ENCODE measurements at regions not wholly inside any gene's neighbourhood (a gene's known extent, or its start where the extent isn't known, plus 50 kb on each side); places are given as distances from the start of the nearest gene placed in this dataset.

DNA sequence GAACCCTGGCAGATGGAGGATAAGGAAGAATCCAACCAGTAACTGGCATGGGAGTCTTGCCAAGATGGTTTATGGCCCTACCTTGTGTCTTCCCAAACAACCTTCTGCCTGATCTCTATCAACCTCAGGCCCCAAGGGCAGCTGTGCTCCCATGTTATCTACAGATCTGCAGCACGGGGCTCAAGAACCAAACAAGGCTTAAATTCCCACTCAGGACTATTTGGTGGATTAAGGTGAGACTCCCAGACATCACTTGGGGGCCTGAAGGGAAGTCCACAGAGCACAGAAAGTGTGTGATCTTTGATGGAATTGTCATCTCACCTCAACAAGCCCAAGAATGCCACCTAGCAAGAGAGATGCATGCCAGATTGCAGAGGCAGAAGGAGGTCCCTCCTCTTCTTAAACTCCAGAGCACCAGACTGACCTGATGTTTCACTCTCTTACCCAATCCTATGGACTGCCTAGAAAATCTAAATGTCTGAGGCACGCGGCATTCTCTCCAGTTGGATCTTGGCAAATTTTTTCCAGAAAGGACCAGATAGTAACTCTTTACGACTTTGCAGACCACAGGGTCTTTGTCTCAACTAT, 759.5 kb upstream of the TBX3 start:
- ATAC-seq (no peak), FAIRE-seq (no peak), DNase-seq (ENCODE audit: extremely low read depth in 1 of 4, low spot score in 3 of 4) (no peak)
- Histone ChIP-seq H3K9ac (ENCODE audit: insufficient read depth in 1 of 2, low read depth in 2 of 2, low read length in 2 of 2) (no peak overlapping the region), H3K4me3 (no peak overlapping the region), H3K9me3 (replicated peaks; ENCODE audit: control insufficient read depth, insufficient read depth, low read depth, low read length) (no peaks in the 10 kb centered on the region), H3K36me3 (ENCODE audit: control insufficient read depth, insufficient read depth, low read length) (no peaks in the 10 kb centered on the region), H3K4me1 (replicated peaks in 1 of 2; ENCODE audit: control insufficient read depth in 2 of 2, insufficient read depth in 2 of 2, low read length in 2 of 2) (no peaks in the 10 kb centered on the region), H4K20me1 (replicated peaks; ENCODE audit: control insufficient read depth, insufficient read depth, low read length) (no peaks in the 10 kb centered on the region; the same call in 1 of the 2 replicates), H3K27ac (ENCODE audit: extremely low read depth, low read depth, low read length) (no peak overlapping the region), H3K27me3 (ENCODE audit: control insufficient read depth in 2 of 2, insufficient read depth in 2 of 2, low read length in 2 of 2) (no peaks in the 10 kb centered on the region; a peak in 1 of 5 replicates), H3K4me2 (ENCODE audit: insufficient read depth, low read length) (no peak overlapping the region), H3K9me1 (ENCODE audit: control insufficient read depth, insufficient read depth, low read length) (no peaks in the 10 kb centered on the region), H3K79me2 (ENCODE audit: control insufficient read depth, insufficient read depth, low read length) (no peaks in the 10 kb centered on the region), H2AFZ (ENCODE audit: low read depth, low read length) (no peak overlapping the region)
- ChIA-PET CTCF (ENCODE audit: low intra/inter-chr PET ratio) (no interaction called here), POLR2A (interaction anchor here (0.6 kb wide), 1 partner anchor 11 kb away, joined by 3 read pairs; no protein-coding TSS in a partner anchor)
- intact Hi-C loops (cut with micrococcal nuclease) = no loop called here
- no TSS peak for BruUV-seq (replicated peaks)
- in situ Hi-C loops (cut with MboI) = no loop called here
- TF ChIP-seq ZFP36 (IDR thresholded peaks at IDR 0.05; ENCODE audit: low read depth, low read length, partially characterized antibody) (no peak), ZNF431 (CRISPR knock-in tag; IDR thresholded peaks at IDR 0.05) (no peak), HMG20A (CRISPR knock-in tag; conservative IDR thresholded peaks at IDR 0.05) (no peak), TCFL5 (CRISPR knock-in tag; conservative IDR thresholded peaks at IDR 0.05) (no peak), XRCC4 (IDR thresholded peaks at IDR 0.05; ENCODE audit: extremely low read depth, insufficient read depth, insufficient read length) (no peak), GABPB1 (CRISPR knock-in tag; IDR thresholded peaks at IDR 0.05) (no peak), POLR3G (IDR thresholded peaks at IDR 0.05; ENCODE audit: extremely low read depth, insufficient read length, insufficient replicate concordance) (no peak), GABPA (tag; conservative IDR thresholded peaks at IDR 0.05; ENCODE audit: low read depth) (no peak), ZNF175 (CRISPR knock-in tag; IDR thresholded peaks at IDR 0.05; ENCODE audit: low read depth) (no peak), NFIX (CRISPR knock-in tag; IDR thresholded peaks at IDR 0.05; ENCODE audit: low read depth) (no peak), CCAR2 (IDR thresholded peaks at IDR 0.05; ENCODE audit: low read depth, low read length) (no peak)
- TF ChIP-seq, protein P1, sequence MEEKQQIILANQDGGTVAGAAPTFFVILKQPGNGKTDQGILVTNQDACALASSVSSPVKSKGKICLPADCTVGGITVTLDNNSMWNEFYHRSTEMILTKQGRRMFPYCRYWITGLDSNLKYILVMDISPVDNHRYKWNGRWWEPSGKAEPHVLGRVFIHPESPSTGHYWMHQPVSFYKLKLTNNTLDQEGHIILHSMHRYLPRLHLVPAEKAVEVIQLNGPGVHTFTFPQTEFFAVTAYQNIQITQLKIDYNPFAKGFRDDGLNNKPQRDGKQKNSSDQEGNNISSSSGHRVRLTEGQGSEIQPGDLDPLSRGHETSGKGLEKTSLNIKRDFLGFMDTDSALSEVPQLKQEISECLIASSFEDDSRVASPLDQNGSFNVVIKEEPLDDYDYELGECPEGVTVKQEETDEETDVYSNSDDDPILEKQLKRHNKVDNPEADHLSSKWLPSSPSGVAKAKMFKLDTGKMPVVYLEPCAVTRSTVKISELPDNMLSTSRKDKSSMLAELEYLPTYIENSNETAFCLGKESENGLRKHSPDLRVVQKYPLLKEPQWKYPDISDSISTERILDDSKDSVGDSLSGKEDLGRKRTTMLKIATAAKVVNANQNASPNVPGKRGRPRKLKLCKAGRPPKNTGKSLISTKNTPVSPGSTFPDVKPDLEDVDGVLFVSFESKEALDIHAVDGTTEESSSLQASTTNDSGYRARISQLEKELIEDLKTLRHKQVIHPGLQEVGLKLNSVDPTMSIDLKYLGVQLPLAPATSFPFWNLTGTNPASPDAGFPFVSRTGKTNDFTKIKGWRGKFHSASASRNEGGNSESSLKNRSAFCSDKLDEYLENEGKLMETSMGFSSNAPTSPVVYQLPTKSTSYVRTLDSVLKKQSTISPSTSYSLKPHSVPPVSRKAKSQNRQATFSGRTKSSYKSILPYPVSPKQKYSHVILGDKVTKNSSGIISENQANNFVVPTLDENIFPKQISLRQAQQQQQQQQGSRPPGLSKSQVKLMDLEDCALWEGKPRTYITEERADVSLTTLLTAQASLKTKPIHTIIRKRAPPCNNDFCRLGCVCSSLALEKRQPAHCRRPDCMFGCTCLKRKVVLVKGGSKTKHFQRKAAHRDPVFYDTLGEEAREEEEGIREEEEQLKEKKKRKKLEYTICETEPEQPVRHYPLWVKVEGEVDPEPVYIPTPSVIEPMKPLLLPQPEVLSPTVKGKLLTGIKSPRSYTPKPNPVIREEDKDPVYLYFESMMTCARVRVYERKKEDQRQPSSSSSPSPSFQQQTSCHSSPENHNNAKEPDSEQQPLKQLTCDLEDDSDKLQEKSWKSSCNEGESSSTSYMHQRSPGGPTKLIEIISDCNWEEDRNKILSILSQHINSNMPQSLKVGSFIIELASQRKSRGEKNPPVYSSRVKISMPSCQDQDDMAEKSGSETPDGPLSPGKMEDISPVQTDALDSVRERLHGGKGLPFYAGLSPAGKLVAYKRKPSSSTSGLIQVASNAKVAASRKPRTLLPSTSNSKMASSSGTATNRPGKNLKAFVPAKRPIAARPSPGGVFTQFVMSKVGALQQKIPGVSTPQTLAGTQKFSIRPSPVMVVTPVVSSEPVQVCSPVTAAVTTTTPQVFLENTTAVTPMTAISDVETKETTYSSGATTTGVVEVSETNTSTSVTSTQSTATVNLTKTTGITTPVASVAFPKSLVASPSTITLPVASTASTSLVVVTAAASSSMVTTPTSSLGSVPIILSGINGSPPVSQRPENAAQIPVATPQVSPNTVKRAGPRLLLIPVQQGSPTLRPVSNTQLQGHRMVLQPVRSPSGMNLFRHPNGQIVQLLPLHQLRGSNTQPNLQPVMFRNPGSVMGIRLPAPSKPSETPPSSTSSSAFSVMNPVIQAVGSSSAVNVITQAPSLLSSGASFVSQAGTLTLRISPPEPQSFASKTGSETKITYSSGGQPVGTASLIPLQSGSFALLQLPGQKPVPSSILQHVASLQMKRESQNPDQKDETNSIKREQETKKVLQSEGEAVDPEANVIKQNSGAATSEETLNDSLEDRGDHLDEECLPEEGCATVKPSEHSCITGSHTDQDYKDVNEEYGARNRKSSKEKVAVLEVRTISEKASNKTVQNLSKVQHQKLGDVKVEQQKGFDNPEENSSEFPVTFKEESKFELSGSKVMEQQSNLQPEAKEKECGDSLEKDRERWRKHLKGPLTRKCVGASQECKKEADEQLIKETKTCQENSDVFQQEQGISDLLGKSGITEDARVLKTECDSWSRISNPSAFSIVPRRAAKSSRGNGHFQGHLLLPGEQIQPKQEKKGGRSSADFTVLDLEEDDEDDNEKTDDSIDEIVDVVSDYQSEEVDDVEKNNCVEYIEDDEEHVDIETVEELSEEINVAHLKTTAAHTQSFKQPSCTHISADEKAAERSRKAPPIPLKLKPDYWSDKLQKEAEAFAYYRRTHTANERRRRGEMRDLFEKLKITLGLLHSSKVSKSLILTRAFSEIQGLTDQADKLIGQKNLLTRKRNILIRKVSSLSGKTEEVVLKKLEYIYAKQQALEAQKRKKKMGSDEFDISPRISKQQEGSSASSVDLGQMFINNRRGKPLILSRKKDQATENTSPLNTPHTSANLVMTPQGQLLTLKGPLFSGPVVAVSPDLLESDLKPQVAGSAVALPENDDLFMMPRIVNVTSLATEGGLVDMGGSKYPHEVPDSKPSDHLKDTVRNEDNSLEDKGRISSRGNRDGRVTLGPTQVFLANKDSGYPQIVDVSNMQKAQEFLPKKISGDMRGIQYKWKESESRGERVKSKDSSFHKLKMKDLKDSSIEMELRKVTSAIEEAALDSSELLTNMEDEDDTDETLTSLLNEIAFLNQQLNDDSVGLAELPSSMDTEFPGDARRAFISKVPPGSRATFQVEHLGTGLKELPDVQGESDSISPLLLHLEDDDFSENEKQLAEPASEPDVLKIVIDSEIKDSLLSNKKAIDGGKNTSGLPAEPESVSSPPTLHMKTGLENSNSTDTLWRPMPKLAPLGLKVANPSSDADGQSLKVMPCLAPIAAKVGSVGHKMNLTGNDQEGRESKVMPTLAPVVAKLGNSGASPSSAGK (IDR thresholded peaks at IDR 0.05) = no peak
- 0% methylated on average over 4 of the region's 4 CpGs for WGBS (ENCODE audit: insufficient coverage, low coverage, missing lambda C conversion rate)

Measured in K562 (cell line).